ENCODE measurements at regions not wholly inside any gene's neighbourhood (a gene's known extent, or its start where the extent isn't known, plus 50 kb on each side); places are given as distances from the start of the nearest gene placed in this dataset.

DNA sequence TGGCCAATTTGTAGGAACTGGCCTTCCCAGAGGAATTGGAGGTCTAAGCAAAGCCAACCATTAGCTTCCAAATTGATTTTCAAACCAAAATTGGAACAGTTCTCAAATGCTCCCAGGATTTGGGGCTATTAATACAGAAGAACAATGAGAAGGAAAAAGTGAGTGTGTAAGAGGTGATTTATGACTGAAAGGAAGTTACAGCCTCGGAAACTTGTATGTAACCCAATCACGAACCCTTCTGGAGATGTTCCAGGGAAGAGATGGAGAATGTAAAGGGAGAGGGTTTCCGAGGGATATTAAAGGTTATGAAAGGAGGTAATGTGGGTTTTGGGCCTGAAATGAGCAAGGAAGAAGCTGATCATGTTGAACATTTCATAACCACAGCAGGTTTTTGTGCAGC, 93.2 kb upstream of the CXCL14 start:
- TF ChIP-seq CTCF (IDR thresholded peaks at IDR 0.05) (no peak), POLR2A (IDR thresholded peaks at IDR 0.05) (no peak)
